ENCODE measurements at regions not wholly inside any gene's neighbourhood (a gene's known extent, or its start where the extent isn't known, plus 50 kb on each side); places are given as distances from the start of the nearest gene placed in this dataset.

DNA sequence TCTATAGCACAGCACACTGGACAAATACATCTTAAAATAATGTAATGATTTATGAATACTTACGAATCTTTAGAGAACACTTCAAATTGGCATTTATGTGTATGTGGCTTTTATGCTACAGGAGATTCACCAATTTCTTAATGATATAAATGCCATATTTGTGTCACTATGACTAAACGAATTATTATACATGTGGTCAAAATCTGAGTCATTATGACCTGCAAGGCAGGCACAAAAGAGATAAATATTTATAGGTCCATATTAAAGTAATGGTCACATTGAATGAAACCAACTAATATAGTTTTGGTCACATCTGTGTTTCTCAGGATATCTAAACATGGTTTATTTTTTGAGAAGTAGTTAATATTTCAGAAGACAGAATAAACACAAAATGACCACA lies 232.3 kb upstream of the SEMA6D start:
- Histone ChIP-seq H3K9me2 (replicated peaks; ENCODE audit: insufficient read depth, low read length) (no peaks in the 10 kb centered on the region), H3F3A (ENCODE audit: insufficient read depth) (no peaks in the 10 kb centered on the region), H3K36me3 (ENCODE audit: low read length) (no peaks in the 10 kb centered on the region), H2AFZ (ENCODE audit: low read depth, low read length, severe bottlenecking) (no peak overlapping the region), H3K9me3 (ENCODE audit: insufficient read depth, low read length) (0 out of 2 replicates have a peak, but pooled peaks cover 2% of the 10 kb centered on the region), H3K27me3 (ENCODE audit: low read length) (no peaks in the 10 kb centered on the region), H3K4me2 (ENCODE audit: low read depth, low read length, poor library complexity, severe bottlenecking) (no peak overlapping the region), H3K27ac (ENCODE audit: low read depth, low read length) (no peak overlapping the region), H3K4me3 (ENCODE audit: insufficient read depth, low read length, poor library complexity, severe bottlenecking) (no peak overlapping the region), H3K79me2 (ENCODE audit: insufficient read depth, low read length) (no peaks in the 10 kb centered on the region), H3K9ac (ENCODE audit: low read length) (no peak overlapping the region), H4K20me1 (ENCODE audit: low read depth, low read length) (no peaks in the 10 kb centered on the region)
- TF ChIP-seq, protein P1, sequence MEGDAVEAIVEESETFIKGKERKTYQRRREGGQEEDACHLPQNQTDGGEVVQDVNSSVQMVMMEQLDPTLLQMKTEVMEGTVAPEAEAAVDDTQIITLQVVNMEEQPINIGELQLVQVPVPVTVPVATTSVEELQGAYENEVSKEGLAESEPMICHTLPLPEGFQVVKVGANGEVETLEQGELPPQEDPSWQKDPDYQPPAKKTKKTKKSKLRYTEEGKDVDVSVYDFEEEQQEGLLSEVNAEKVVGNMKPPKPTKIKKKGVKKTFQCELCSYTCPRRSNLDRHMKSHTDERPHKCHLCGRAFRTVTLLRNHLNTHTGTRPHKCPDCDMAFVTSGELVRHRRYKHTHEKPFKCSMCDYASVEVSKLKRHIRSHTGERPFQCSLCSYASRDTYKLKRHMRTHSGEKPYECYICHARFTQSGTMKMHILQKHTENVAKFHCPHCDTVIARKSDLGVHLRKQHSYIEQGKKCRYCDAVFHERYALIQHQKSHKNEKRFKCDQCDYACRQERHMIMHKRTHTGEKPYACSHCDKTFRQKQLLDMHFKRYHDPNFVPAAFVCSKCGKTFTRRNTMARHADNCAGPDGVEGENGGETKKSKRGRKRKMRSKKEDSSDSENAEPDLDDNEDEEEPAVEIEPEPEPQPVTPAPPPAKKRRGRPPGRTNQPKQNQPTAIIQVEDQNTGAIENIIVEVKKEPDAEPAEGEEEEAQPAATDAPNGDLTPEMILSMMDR (IDR thresholded peaks at IDR 0.05; ENCODE audit: insufficient read depth, low read length, poor library complexity, severe bottlenecking) = no peak
- no peak for TF ChIP-seq EZH2phosphoT487 (conservative IDR thresholded peaks at IDR 0.05; ENCODE audit: low read length)

GRCh38 chr15:47485419-47485818 lies 231.9 kb upstream of the SEMA6D start:
- no peaks in the 10 kb centered on the region for H3K27me3 ChIP-seq (ENCODE audit: low read length)
- no peak overlapping the region for H3K9ac ChIP-seq (ENCODE audit: low read length)
- H3K4me2 ChIP-seq (ENCODE audit: low read depth, low read length, poor library complexity, severe bottlenecking) = no peak overlapping the region
- H4K20me1 ChIP-seq (ENCODE audit: low read depth, low read length) = no peaks in the 10 kb centered on the region
- H2AFZ ChIP-seq (ENCODE audit: low read depth, low read length, severe bottlenecking) = no peak overlapping the region
- H3K4me3 ChIP-seq (ENCODE audit: insufficient read depth, low read length, poor library complexity, severe bottlenecking) = no peak overlapping the region
- H3K36me3 ChIP-seq (ENCODE audit: low read length) = no peaks in the 10 kb centered on the region
- H3K9me2 ChIP-seq (replicated peaks; ENCODE audit: insufficient read depth, low read length) = no peaks in the 10 kb centered on the region
- no peaks in the 10 kb centered on the region for H3F3A ChIP-seq (ENCODE audit: insufficient read depth)
- H3K27ac ChIP-seq (ENCODE audit: low read depth, low read length) = no peak overlapping the region
- 0 out of 2 replicates have a peak, but pooled peaks cover 2% of the 10 kb centered on the region for H3K9me3 ChIP-seq (ENCODE audit: insufficient read depth, low read length)
- H3K79me2 ChIP-seq (ENCODE audit: insufficient read depth, low read length) = no peaks in the 10 kb centered on the region
- TF ChIP-seq EZH2phosphoT487 (conservative IDR thresholded peaks at IDR 0.05; ENCODE audit: low read length) = no peak
- TF ChIP-seq, protein P1 (IDR thresholded peaks at IDR 0.05; ENCODE audit: insufficient read depth, low read length, poor library complexity, severe bottlenecking) = no peak

- Histone ChIP-seq H3K9me2 (replicated peaks; ENCODE audit: insufficient read depth, low read length) (no peaks in the 10 kb centered on the region), H3K4me3 (ENCODE audit: insufficient read depth, low read length, poor library complexity, severe bottlenecking) (no peak overlapping the region), H3K79me2 (ENCODE audit: insufficient read depth, low read length) (no peaks in the 10 kb centered on the region), H3K36me3 (ENCODE audit: low read length) (no peaks in the 10 kb centered on the region), H2AFZ (ENCODE audit: low read depth, low read length, severe bottlenecking) (no peak overlapping the region), H3K27me3 (ENCODE audit: low read length) (no peaks in the 10 kb centered on the region), H3K9me3 (ENCODE audit: insufficient read depth, low read length) (0 out of 2 replicates have a peak, but pooled peaks cover 2% of the 10 kb centered on the region), H3K27ac (ENCODE audit: low read depth, low read length) (no peak overlapping the region), H3F3A (ENCODE audit: insufficient read depth) (no peaks in the 10 kb centered on the region), H3K9ac (ENCODE audit: low read length) (no peak overlapping the region), H3K4me2 (ENCODE audit: low read depth, low read length, poor library complexity, severe bottlenecking) (no peak overlapping the region), H4K20me1 (ENCODE audit: low read depth, low read length) (no peaks in the 10 kb centered on the region)
- TF ChIP-seq, protein P1 (IDR thresholded peaks at IDR 0.05; ENCODE audit: insufficient read depth, low read length, poor library complexity, severe bottlenecking) = no peak
- no peak for TF ChIP-seq EZH2phosphoT487 (conservative IDR thresholded peaks at IDR 0.05; ENCODE audit: low read length)
Observed at GRCh38 chr15:47486040-47486439, 231.3 kb upstream of the SEMA6D start.

Data from SU-DHL-6 (cell line).